ENCODE measurements at regions not wholly inside any gene's neighbourhood (a gene's known extent, or its start where the extent isn't known, plus 50 kb on each side); places are given as distances from the start of the nearest gene placed in this dataset.

DNA sequence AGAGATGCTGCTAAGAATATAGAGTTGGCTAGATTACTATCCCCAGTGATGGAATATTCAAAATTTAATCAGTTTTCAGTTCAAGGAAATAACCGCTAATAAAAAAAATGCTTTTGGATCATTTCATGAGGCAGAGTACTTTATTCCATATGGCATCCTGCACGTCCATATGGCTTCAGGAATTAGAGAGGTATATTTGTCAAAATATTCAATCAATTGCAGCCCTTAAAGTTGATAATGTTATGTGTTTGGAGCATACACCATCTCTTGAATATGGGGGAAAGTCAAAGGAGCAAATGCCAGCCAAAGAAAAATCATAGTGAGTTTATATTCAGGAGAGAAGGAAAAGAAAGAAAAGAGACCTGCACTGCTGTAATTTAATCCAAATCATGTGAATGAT, 266.4 kb downstream of the TMEM182 start:
- no peaks in the 10 kb centered on the region for H4K20me1 ChIP-seq (ENCODE audit: control insufficient read depth, insufficient read depth, insufficient read length)
- H4K8ac ChIP-seq (replicated peaks; ENCODE audit: insufficient read length, low read depth, low read length), result no peak overlapping the region
- no peaks in the 10 kb centered on the region for H3K79me2 ChIP-seq (ENCODE audit: insufficient read depth, low read length)
- no peak overlapping the region for H2BK120ac ChIP-seq (ENCODE audit: low read depth, low read length, poor library complexity, severe bottlenecking)
- H2AFZ ChIP-seq (ENCODE audit: low read length), result no peak overlapping the region
- no peak overlapping the region for H4K5ac ChIP-seq (ENCODE audit: insufficient read length, low read depth, low read length)
- no peaks in the 10 kb centered on the region for H3K27me3 ChIP-seq (ENCODE audit: insufficient read depth, low read length)
- no peak overlapping the region for H2AK5ac ChIP-seq (ENCODE audit: insufficient read length, low read length)
- H3T11ph ChIP-seq (ENCODE audit: low read length), result no peak overlapping the region
- no peak overlapping the region for H3K18ac ChIP-seq (ENCODE audit: insufficient read length, low read depth, low read length)
- H2BK15ac ChIP-seq (ENCODE audit: low read depth, low read length), result no peak overlapping the region
- H3K4me1 ChIP-seq (ENCODE audit: insufficient read depth, low read length), result no peaks in the 10 kb centered on the region
- no peak overlapping the region for H3K56ac ChIP-seq (ENCODE audit: insufficient read length, low read depth, low read length)
- no peak overlapping the region for H4K91ac ChIP-seq (ENCODE audit: insufficient read length, low read depth, low read length)
- WGBS (ENCODE audit: extremely low coverage, insufficient read length, low lambda C conversion rate), result no CpG with 5 or more reads among the region's 2 CpGs
- H3K4me2 ChIP-seq (ENCODE audit: insufficient read depth, insufficient read length, low read length), result no peak overlapping the region
- no peaks in the 10 kb centered on the region for H3K9me3 ChIP-seq (ENCODE audit: control insufficient read depth, low read depth, low read length)
- TF ChIP-seq, protein P1, sequence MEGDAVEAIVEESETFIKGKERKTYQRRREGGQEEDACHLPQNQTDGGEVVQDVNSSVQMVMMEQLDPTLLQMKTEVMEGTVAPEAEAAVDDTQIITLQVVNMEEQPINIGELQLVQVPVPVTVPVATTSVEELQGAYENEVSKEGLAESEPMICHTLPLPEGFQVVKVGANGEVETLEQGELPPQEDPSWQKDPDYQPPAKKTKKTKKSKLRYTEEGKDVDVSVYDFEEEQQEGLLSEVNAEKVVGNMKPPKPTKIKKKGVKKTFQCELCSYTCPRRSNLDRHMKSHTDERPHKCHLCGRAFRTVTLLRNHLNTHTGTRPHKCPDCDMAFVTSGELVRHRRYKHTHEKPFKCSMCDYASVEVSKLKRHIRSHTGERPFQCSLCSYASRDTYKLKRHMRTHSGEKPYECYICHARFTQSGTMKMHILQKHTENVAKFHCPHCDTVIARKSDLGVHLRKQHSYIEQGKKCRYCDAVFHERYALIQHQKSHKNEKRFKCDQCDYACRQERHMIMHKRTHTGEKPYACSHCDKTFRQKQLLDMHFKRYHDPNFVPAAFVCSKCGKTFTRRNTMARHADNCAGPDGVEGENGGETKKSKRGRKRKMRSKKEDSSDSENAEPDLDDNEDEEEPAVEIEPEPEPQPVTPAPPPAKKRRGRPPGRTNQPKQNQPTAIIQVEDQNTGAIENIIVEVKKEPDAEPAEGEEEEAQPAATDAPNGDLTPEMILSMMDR (conservative IDR thresholded peaks at IDR 0.05), result no peak
- no peak for DNase-seq
- H3K14ac ChIP-seq (ENCODE audit: insufficient read depth, low read length), result no peak overlapping the region
- no peak overlapping the region for H3K27ac Mint-ChIP-seq
- H3K27me3 Mint-ChIP-seq (ENCODE audit: low read depth), result no peaks in the 10 kb centered on the region; the same call in none of the 2 replicates
- H2BK12ac ChIP-seq (ENCODE audit: insufficient read length, low read depth, low read length), result no peak overlapping the region
- no peaks in the 10 kb centered on the region for H3K79me1 ChIP-seq (ENCODE audit: insufficient read depth, low read depth, low read length, poor library complexity, severe bottlenecking)
- H3K23ac ChIP-seq (ENCODE audit: insufficient read length, low read depth, low read length), result no peak overlapping the region
- no peak overlapping the region for H3K4me3 Mint-ChIP-seq
- no peak overlapping the region for H3K27ac ChIP-seq (ENCODE audit: insufficient read length, low read depth, low read length)
- no peak overlapping the region for H2BK5ac ChIP-seq (ENCODE audit: insufficient read length, low read length)
- H2BK20ac ChIP-seq (ENCODE audit: low read depth, low read length, poor library complexity, severe bottlenecking), result no peak overlapping the region
- H3K23me2 ChIP-seq (ENCODE audit: insufficient read length, low read depth, low read length, poor library complexity, severe bottlenecking), result no peaks in the 10 kb centered on the region
- no peaks in the 10 kb centered on the region for H3K36me3 Mint-ChIP-seq (ENCODE audit: insufficient read depth in 1 of 3, low read depth in 3 of 3)
- H3K4ac ChIP-seq (ENCODE audit: low read depth, low read length), result no peak overlapping the region
- H3K9me3 Mint-ChIP-seq, result no peaks in the 10 kb centered on the region; a peak in 1 of 5 replicates
- H3K4me1 Mint-ChIP-seq, result no peaks in the 10 kb centered on the region
- H3K9ac ChIP-seq (ENCODE audit: extremely low read depth, insufficient read length, low read length), result no peak overlapping the region

Data from H9 (cell line).